ENCODE measurements at regions not wholly inside any gene's neighbourhood (a gene's known extent, or its start where the extent isn't known, plus 50 kb on each side); places are given as distances from the start of the nearest gene placed in this dataset.

GRCh38 chr18:56538746-56539145 is 99.6 kb downstream of the TXNL1 start (continued):
- TF ChIP-seq PREB (CRISPR knock-in tag; IDR thresholded peaks at IDR 0.05) = no peak

GRCh38 chr18:56532176-56532840 is 106.1 kb downstream of the TXNL1 start:
- WGBS (ENCODE audit: insufficient coverage, low coverage, missing lambda C conversion rate) = 3% methylated on average over 3 of the region's 3 CpGs
- ChIA-PET POLR2A (interaction anchor here (0.6 kb wide), 1 partner anchor 1347 kb away, joined by 3 read pairs; no protein-coding TSS in a partner anchor), CTCF (ENCODE audit: low intra/inter-chr PET ratio) (no interaction called here)
- no peaks in the 10 kb centered on the region for H3K9me1 ChIP-seq (ENCODE audit: control insufficient read depth, insufficient read depth, low read length)
- in situ Hi-C loops (cut with MboI) (no loop called here), intact Hi-C loops (cut with micrococcal nuclease) (no loop called here)
- no peaks in the 10 kb centered on the region for H3K36me3 ChIP-seq (ENCODE audit: control insufficient read depth, insufficient read depth, low read length)
- no peak overlapping the region for H3K9ac ChIP-seq (ENCODE audit: insufficient read depth in 1 of 2, low read depth in 2 of 2, low read length in 2 of 2)
- H3K27me3 ChIP-seq (ENCODE audit: control insufficient read depth in 2 of 2, insufficient read depth in 2 of 2, low read length in 2 of 2) = no peaks in the 10 kb centered on the region
- ATAC-seq = no peak
- no peak for FAIRE-seq
- H3K4me2 ChIP-seq (ENCODE audit: insufficient read depth, low read length) = no peak overlapping the region
- H3K9me3 ChIP-seq (replicated peaks; ENCODE audit: control insufficient read depth, insufficient read depth, low read depth, low read length) = no peaks in the 10 kb centered on the region
- no peak overlapping the region for H2AFZ ChIP-seq (ENCODE audit: low read depth, low read length)
- H3K27ac ChIP-seq (ENCODE audit: extremely low read depth, low read depth, low read length) = no peak overlapping the region
- H3K4me3 ChIP-seq = no peak overlapping the region
- BruUV-seq (replicated peaks) = no TSS peak
- H3K4me1 ChIP-seq (replicated peaks in 1 of 2; ENCODE audit: control insufficient read depth in 2 of 2, insufficient read depth in 2 of 2, low read length in 2 of 2) = no peaks in the 10 kb centered on the region
- H3K79me2 ChIP-seq (ENCODE audit: control insufficient read depth, insufficient read depth, low read length) = no peaks in the 10 kb centered on the region
- DNase-seq (ENCODE audit: extremely low read depth in 1 of 4, low spot score in 3 of 4) = no peak
- no peaks in the 10 kb centered on the region for H4K20me1 ChIP-seq (replicated peaks; ENCODE audit: control insufficient read depth, insufficient read depth, low read length)
- TF ChIP-seq ZNF778 (CRISPR knock-in tag; IDR thresholded peaks at IDR 0.05) (no peak), TAF9B (IDR thresholded peaks at IDR 0.05; ENCODE audit: partially characterized antibody) (no peak), SNRNP70 (optimal IDR thresholded peaks at IDR 0.05; ENCODE audit: low read depth, low read length) (no peak), BCLAF1 (IDR thresholded peaks at IDR 0.05; ENCODE audit: borderline replicate concordance in 1 of 2, control insufficient read depth in 1 of 2, low read depth in 2 of 2, low read length in 1 of 2) (no peak), ZNF197 (CRISPR knock-in tag; IDR thresholded peaks at IDR 0.05; ENCODE audit: low read depth) (no peak), EP300 (IDR thresholded peaks at IDR 0.05; ENCODE audit: low read length) (no peak), KDM1A (IDR thresholded peaks at IDR 0.05) (no peak), ZFX (CRISPR knock-in tag; IDR thresholded peaks at IDR 0.05) (no peak)
